Fibroblast of lung (primary cell): ENCODE measurements at regions not wholly inside any gene's neighbourhood (a gene's known extent, or its start where the extent isn't known, plus 50 kb on each side); places are given as distances from the start of the nearest gene placed in this dataset.

Experiments
- EZH2 ChIP-seq: IDR thresholded peaks from 2 replicates; pipeline ENCODE4 v1.5.1; 2012; ENCODE audit warnings: low read length, control low read depth, mild to moderate bottlenecking; ENCODE audit errors: missing control alignments
- TF ChIP-seq, protein P1 (sequence below), 2 donors: IDR thresholded peaks in 1 of 2; conservative IDR thresholded peaks in 1 of 2; 1 replicate in 1 of 2; 2 replicates in 1 of 2; pipeline ENCODE4 v1.5.1; 2011 to 2012; ENCODE audit warnings: low read length in 2 of 2, control low read depth in 1 of 2, inconsistent platforms in 1 of 2, low read depth in 1 of 2, mild to moderate bottlenecking in 1 of 2

DNA sequence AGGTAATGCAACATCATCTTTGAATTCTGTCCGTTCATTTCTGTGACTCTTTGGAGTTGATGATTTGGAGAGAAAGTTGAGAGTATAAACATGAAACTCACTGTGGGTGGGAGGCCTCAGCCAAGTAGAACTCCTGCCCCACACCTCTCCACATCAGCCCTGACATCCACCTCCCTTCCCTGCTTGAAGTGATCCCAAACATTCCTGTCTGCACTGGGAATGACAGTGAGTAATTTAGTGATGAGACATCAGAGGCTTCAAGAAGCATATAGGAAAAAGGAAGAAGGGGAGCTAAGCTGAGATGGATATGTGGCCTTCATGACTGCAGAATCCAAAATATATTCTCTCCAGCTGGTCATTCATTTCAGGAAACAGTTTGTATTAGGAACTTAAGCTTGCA is 151.8 kb downstream of the SPATA18 start:
- no peak for TF ChIP-seq EZH2
- TF ChIP-seq, protein P1, sequence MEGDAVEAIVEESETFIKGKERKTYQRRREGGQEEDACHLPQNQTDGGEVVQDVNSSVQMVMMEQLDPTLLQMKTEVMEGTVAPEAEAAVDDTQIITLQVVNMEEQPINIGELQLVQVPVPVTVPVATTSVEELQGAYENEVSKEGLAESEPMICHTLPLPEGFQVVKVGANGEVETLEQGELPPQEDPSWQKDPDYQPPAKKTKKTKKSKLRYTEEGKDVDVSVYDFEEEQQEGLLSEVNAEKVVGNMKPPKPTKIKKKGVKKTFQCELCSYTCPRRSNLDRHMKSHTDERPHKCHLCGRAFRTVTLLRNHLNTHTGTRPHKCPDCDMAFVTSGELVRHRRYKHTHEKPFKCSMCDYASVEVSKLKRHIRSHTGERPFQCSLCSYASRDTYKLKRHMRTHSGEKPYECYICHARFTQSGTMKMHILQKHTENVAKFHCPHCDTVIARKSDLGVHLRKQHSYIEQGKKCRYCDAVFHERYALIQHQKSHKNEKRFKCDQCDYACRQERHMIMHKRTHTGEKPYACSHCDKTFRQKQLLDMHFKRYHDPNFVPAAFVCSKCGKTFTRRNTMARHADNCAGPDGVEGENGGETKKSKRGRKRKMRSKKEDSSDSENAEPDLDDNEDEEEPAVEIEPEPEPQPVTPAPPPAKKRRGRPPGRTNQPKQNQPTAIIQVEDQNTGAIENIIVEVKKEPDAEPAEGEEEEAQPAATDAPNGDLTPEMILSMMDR (conservative IDR thresholded peaks at IDR 0.05 in 1 of 2, IDR thresholded peaks at IDR 0.05 in 1 of 2; ENCODE audit: low read depth in 1 of 2, low read length in 2 of 2) = no peak
